Pancreas (tissue), 10 donors: ENCODE measurements at regions not wholly inside any gene's neighbourhood (a gene's known extent, or its start where the extent isn't known, plus 50 kb on each side); places are given as distances from the start of the nearest gene placed in this dataset.

Experiments used
- ATAC-seq, 4 donors: fragments of 200-7000 bp; cut with Tn5 transposase; one replicate each; pipeline versions ENCODE4 v1.8.0 to v1.9.1; 2020; ENCODE audit warnings: mild to moderate bottlenecking in 4 of 4, moderate library complexity in 4 of 4
- DNase-seq, 6 donors: peaks; one replicate each; pipeline ENCODE4 v3.0.0-alpha.2; 2020
- FAIRE-seq: peaks from 2 replicates; lab custom pipeline; 2012; peaks lifted over from hg19 to GRCh38; lab: Jason Lieb, UNC
- H3K27ac ChIP-seq, 4 donors: fragments of 200-600 bp; sonication (generic); 1 replicate in 3 of 4; 2 replicates in 1 of 4; pipeline versions ENCODE4 v1.5.0 to v1.8.0; 2020
- H3K27me3 ChIP-seq, 4 donors: fragments of 200-600 bp; one replicate each; pipeline ENCODE4 v1.8.0; 2021
- H3K36me3 ChIP-seq, 3 donors: fragments of 200-600 bp; sonication (generic) in 1 of 3; one replicate each; pipeline versions ENCODE4 v1.5.0 to v1.8.0; 2020 to 2021
- H3K4me1 ChIP-seq, 3 donors: fragments of 200-600 bp; one replicate each; pipeline ENCODE4 v1.8.0; 2021
- H3K4me3 ChIP-seq, 4 donors: fragments of 200-600 bp; sonication (generic) in 2 of 4; one replicate each; pipeline versions ENCODE4 v1.5.0 to v1.8.0; 2020 to 2021
- H3K9me3 ChIP-seq, 4 donors: fragments of 200-600 bp; one replicate each; pipeline ENCODE4 v1.8.0; 2021
- WGBS, 2 donors: extraction: QIAGEN DNeasy Blood & Tissue Kit; methylation state at CpG; one replicate each; pipeline ENCODE4 v1.1.7; 2013; 5-methylcytosine and 5-hydroxymethylcytosine counted together
- intact Hi-C, 3 donors: fragments of 100-400 bp; cut with DNase I; formaldehyde crosslinking; loops; one replicate each; pipeline versions ENCODE4 v1.11.1 to v1.14.2; 2022
- TF ChIP-seq, protein P1 (sequence below), 4 donors: fragments of 200-600 bp; sonication (generic) in 3 of 4; IDR thresholded peaks; one replicate each; pipeline versions ENCODE4 v1.5.0 to v1.8.0; 2021; ENCODE audit warnings: antibody characterized with exemption in 4 of 4
- donor health status: healthy with polysubstance abuse.
- donor health status: DM: no; HTN: no; CAD: no; lungs with moderate emphysema.
- donor health status: DM: no; HTN: no; CAD: no.
- donor health status: control.
- donor health status: control.
- donor health status: Bipolar disorder and iron deficiency.
- donor health status: DM: yes; HTN: yes; CAD: no.
- donor health status: DM: no; HTN: no; CAD: no.
- donor health status: DM: no; HTN: no; CAD: no.
- donor health status: DM: yes; HTN: yes; CAD: no.

DNA sequence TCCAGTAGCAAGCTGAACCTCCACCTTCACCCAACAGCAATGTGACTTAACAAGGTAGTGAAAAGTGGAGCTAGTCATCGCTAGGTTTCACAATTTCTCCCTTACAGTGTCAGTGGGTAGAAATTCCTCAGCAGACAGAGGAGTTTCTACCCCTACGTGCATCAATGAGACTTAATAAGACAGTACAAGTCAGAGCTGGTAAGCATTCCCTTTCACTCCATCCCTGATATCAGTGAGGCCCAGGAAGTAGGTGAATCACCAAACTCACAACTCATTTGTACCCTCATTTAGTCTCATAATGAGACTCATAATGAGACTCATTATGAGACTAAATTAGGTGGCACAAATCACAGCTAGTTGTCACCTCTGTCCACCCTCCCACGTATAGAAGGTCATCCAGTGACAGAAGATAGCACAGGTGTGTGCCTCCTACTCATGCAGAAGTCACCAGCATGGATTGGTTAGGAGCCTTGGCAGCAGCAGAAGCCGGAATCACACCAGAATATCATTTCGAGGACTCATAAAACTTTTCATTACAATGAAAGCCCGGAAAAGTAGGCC, 50.8 kb upstream of the NUDT10 start:
- Histone ChIP-seq H3K36me3 (no peaks in the 10 kb centered on the region), H3K27me3 (no peaks in the 10 kb centered on the region), H3K27ac (no peak overlapping the region), H3K4me1 (no peaks in the 10 kb centered on the region), H3K9me3 (no peaks in the 10 kb centered on the region), H3K4me3 (no peak overlapping the region)
- no peak for DNase-seq
- TF ChIP-seq, protein P1, sequence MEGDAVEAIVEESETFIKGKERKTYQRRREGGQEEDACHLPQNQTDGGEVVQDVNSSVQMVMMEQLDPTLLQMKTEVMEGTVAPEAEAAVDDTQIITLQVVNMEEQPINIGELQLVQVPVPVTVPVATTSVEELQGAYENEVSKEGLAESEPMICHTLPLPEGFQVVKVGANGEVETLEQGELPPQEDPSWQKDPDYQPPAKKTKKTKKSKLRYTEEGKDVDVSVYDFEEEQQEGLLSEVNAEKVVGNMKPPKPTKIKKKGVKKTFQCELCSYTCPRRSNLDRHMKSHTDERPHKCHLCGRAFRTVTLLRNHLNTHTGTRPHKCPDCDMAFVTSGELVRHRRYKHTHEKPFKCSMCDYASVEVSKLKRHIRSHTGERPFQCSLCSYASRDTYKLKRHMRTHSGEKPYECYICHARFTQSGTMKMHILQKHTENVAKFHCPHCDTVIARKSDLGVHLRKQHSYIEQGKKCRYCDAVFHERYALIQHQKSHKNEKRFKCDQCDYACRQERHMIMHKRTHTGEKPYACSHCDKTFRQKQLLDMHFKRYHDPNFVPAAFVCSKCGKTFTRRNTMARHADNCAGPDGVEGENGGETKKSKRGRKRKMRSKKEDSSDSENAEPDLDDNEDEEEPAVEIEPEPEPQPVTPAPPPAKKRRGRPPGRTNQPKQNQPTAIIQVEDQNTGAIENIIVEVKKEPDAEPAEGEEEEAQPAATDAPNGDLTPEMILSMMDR (IDR thresholded peaks at IDR 0.05) = no peak
- 70 to 74% methylated on average over 6 of the region's 6 CpGs for WGBS, 2 donors
- FAIRE-seq = no peak
- no peak for ATAC-seq
- intact Hi-C loops = no loop called here
